ENCODE measurements at regions not wholly inside any gene's neighbourhood (a gene's known extent, or its start where the extent isn't known, plus 50 kb on each side); places are given as distances from the start of the nearest gene placed in this dataset.

- H3K9me3 ChIP-seq (ENCODE audit: low read length), result no peaks in the 10 kb centered on the region
- H3K9ac ChIP-seq (ENCODE audit: low read length), result no peak overlapping the region
- no peaks in the 10 kb centered on the region for H3K9me2 ChIP-seq (ENCODE audit: low read depth, low read length)
- no peaks in the 10 kb centered on the region for H3K4me1 ChIP-seq (ENCODE audit: insufficient read depth, low read length, severe bottlenecking)
- H2AFZ ChIP-seq (ENCODE audit: low read length), result no peak overlapping the region
- H4K20me1 ChIP-seq (ENCODE audit: insufficient read depth, low read length), result no peaks in the 10 kb centered on the region
- no peaks in the 10 kb centered on the region for H3F3A ChIP-seq (ENCODE audit: insufficient read depth, low read length)
- H3K27ac ChIP-seq (ENCODE audit: low read depth, low read length, poor library complexity, severe bottlenecking), result no peak overlapping the region
- TF ChIP-seq, protein P1, sequence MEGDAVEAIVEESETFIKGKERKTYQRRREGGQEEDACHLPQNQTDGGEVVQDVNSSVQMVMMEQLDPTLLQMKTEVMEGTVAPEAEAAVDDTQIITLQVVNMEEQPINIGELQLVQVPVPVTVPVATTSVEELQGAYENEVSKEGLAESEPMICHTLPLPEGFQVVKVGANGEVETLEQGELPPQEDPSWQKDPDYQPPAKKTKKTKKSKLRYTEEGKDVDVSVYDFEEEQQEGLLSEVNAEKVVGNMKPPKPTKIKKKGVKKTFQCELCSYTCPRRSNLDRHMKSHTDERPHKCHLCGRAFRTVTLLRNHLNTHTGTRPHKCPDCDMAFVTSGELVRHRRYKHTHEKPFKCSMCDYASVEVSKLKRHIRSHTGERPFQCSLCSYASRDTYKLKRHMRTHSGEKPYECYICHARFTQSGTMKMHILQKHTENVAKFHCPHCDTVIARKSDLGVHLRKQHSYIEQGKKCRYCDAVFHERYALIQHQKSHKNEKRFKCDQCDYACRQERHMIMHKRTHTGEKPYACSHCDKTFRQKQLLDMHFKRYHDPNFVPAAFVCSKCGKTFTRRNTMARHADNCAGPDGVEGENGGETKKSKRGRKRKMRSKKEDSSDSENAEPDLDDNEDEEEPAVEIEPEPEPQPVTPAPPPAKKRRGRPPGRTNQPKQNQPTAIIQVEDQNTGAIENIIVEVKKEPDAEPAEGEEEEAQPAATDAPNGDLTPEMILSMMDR (IDR thresholded peaks at IDR 0.05; ENCODE audit: low read length), result no peak
- TF ChIP-seq EZH2 (IDR thresholded peaks at IDR 0.05; ENCODE audit: borderline replicate concordance, low read length), result no peak
- H3K36me3 ChIP-seq (ENCODE audit: insufficient read depth, low read length), result no peaks in the 10 kb centered on the region
- H3K27me3 ChIP-seq (ENCODE audit: insufficient read depth, low read length), result no peaks in the 10 kb centered on the region
- no peak overlapping the region for H3K4me2 ChIP-seq (ENCODE audit: low read length)
- no peak overlapping the region for H3K4me3 ChIP-seq (ENCODE audit: low read depth, low read length, poor library complexity, severe bottlenecking)
- no peaks in the 10 kb centered on the region for H3K79me2 ChIP-seq (ENCODE audit: insufficient read depth, low read length)
Measured at GRCh38 chr4:79632114-79632513, 224.1 kb upstream of the GK2 start.

DNA sequence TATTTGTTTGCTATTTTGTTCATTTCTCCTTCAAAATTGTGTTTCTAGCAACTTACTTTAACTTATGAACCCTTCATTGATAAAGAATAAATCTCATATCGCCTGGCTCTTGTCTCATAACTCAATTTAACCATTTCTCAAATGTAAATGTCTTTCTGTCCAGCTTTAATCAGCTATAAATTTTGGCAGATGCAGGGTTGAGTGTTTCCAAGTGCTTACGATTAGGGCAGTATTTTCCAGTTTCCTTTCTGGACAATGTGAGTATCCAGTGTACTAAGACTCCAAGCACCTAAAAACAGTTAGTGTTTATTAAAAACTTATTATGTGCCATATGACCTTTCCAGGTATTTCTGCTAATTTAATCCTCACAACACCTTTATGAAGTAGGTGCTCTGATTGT, 218.6 kb upstream of the GK2 start:
- H2AFZ ChIP-seq (ENCODE audit: low read length), result no peak overlapping the region
- H3K9ac ChIP-seq (ENCODE audit: low read length), result no peak overlapping the region
- no peaks in the 10 kb centered on the region for H3K36me3 ChIP-seq (ENCODE audit: insufficient read depth, low read length)
- TF ChIP-seq EZH2 (IDR thresholded peaks at IDR 0.05; ENCODE audit: borderline replicate concordance, low read length), result no peak
- TF ChIP-seq, protein P1 (IDR thresholded peaks at IDR 0.05; ENCODE audit: low read length), result no peak
- no peak overlapping the region for H3K4me3 ChIP-seq (ENCODE audit: low read depth, low read length, poor library complexity, severe bottlenecking)
- no peaks in the 10 kb centered on the region for H3F3A ChIP-seq (ENCODE audit: insufficient read depth, low read length)
- no peaks in the 10 kb centered on the region for H3K9me3 ChIP-seq (ENCODE audit: low read length)
- H3K79me2 ChIP-seq (ENCODE audit: insufficient read depth, low read length), result no peaks in the 10 kb centered on the region
- H3K4me2 ChIP-seq (ENCODE audit: low read length), result no peak overlapping the region
- H3K27ac ChIP-seq (ENCODE audit: low read depth, low read length, poor library complexity, severe bottlenecking), result no peak overlapping the region
- no peaks in the 10 kb centered on the region for H3K4me1 ChIP-seq (ENCODE audit: insufficient read depth, low read length, severe bottlenecking)
- no peaks in the 10 kb centered on the region for H3K27me3 ChIP-seq (ENCODE audit: insufficient read depth, low read length)
- H3K9me2 ChIP-seq (ENCODE audit: low read depth, low read length), result no peaks in the 10 kb centered on the region
- H4K20me1 ChIP-seq (ENCODE audit: insufficient read depth, low read length), result no peaks in the 10 kb centered on the region

GRCh38 chr4:79626101-79626500, 218.1 kb upstream of the GK2 start:
- Histone ChIP-seq H4K20me1 (ENCODE audit: insufficient read depth, low read length) (no peaks in the 10 kb centered on the region), H3K27ac (ENCODE audit: low read depth, low read length, poor library complexity, severe bottlenecking) (no peak overlapping the region), H2AFZ (ENCODE audit: low read length) (no peak overlapping the region), H3K9me3 (ENCODE audit: low read length) (no peaks in the 10 kb centered on the region), H3K27me3 (ENCODE audit: insufficient read depth, low read length) (no peaks in the 10 kb centered on the region), H3K79me2 (ENCODE audit: insufficient read depth, low read length) (no peaks in the 10 kb centered on the region), H3K4me1 (ENCODE audit: insufficient read depth, low read length, severe bottlenecking) (no peaks in the 10 kb centered on the region), H3K4me2 (ENCODE audit: low read length) (no peak overlapping the region), H3K36me3 (ENCODE audit: insufficient read depth, low read length) (no peaks in the 10 kb centered on the region), H3K9me2 (ENCODE audit: low read depth, low read length) (no peaks in the 10 kb centered on the region), H3K4me3 (ENCODE audit: low read depth, low read length, poor library complexity, severe bottlenecking) (no peak overlapping the region), H3K9ac (ENCODE audit: low read length) (no peak overlapping the region), H3F3A (ENCODE audit: insufficient read depth, low read length) (no peaks in the 10 kb centered on the region)
- TF ChIP-seq, protein P1 (IDR thresholded peaks at IDR 0.05; ENCODE audit: low read length), result no peak
- TF ChIP-seq EZH2 (IDR thresholded peaks at IDR 0.05; ENCODE audit: borderline replicate concordance, low read length), result no peak
